T-cell (primary cell): ENCODE measurements at regions not wholly inside any gene's neighbourhood (a gene's known extent, or its start where the extent isn't known, plus 50 kb on each side); places are given as distances from the start of the nearest gene placed in this dataset.

Source experiments
- ATAC-seq, 4 experiments: fragments of 200-7000 bp in 3 of 4; fragments of 150-1000 bp in 1 of 4; cut with Tn5 transposase; replicated peaks in 1 of 4; 1 replicate in 3 of 4; 2 replicates in 1 of 4; pipeline ENCODE4 v1.10.0; 2021; ENCODE audit warnings: moderate library complexity in 3 of 4, mild to moderate bottlenecking in 2 of 4, moderate number of reproducible peaks in 1 of 4
- CTCF ChIA-PET, 2 donors: fragments of 300-600 bp; sonication (Branson Sonifier 250); formaldehyde crosslinking; loops; one replicate each; lab custom pipeline; 2022; ENCODE audit warnings: antibody characterized with exemption in 2 of 2; lab: Charles Lee
- POLR2A ChIA-PET, 2 donors: fragments of 300-600 bp; sonication (Branson Sonifier 250); formaldehyde crosslinking; loops; one replicate each; lab custom pipeline; 2022; ENCODE audit warnings: antibody characterized with exemption in 2 of 2; lab: Charles Lee
- DNase-seq, 35 experiments: peaks; one replicate each; pipeline versions ENCODE4 v3.0.0 to v3.0.0-alpha.2; 2013 to 2023
- H3K27ac ChIP-seq: one replicate; pipeline ENCODE4 v1.5.1; 2013; ENCODE audit warnings: low read length
- H3K27me3 ChIP-seq, 2 experiments: replicated peaks in 1 of 2; 1 replicate in 1 of 2; 2 replicates in 1 of 2; pipeline versions ENCODE4 v1.6.1 to v1.7.0; 2013; ENCODE audit warnings: low read length in 1 of 2, mixed read lengths in 1 of 2; ENCODE audit not compliant: control insufficient read depth in 2 of 2, insufficient read depth in 2 of 2; ENCODE audit errors: extremely low read depth in 1 of 2
- H3K36me3 ChIP-seq, 2 donors: 1 replicate in 1 of 2; 2 replicates in 1 of 2; pipeline versions ENCODE4 v1.6.1 to v1.7.0; 2013; ENCODE audit warnings: low read length in 1 of 2; ENCODE audit not compliant: control insufficient read depth in 2 of 2, insufficient read depth in 1 of 2; ENCODE audit errors: extremely low read depth in 1 of 2
- H3K4me1 ChIP-seq, 2 experiments: 1 replicate in 1 of 2; 2 replicates in 1 of 2; pipeline versions ENCODE4 v1.6.1 to v1.7.0; 2013; ENCODE audit warnings: low read length in 2 of 2, mixed read lengths in 1 of 2; ENCODE audit not compliant: insufficient read depth in 2 of 2, control insufficient read depth in 1 of 2; ENCODE audit errors: extremely low read depth in 1 of 2
- H3K4me3 ChIP-seq, 2 donors: 1 replicate in 1 of 2; 2 replicates in 1 of 2; pipeline versions ENCODE4 v1.5.1 to v1.7.0; 2013; ENCODE audit warnings: mild to moderate bottlenecking in 2 of 2, low read length in 1 of 2, moderate library complexity in 1 of 2; ENCODE audit not compliant: control insufficient read depth in 1 of 2; ENCODE audit errors: extremely low read depth in 1 of 2
- H3K9me3 ChIP-seq: 2 replicates; pipeline ENCODE4 v1.7.0; 2013
- H3K27ac Mint-ChIP-seq, 2 donors: one replicate each; pipeline ENCODE4 v1.8.0; 2020 to 2021; ENCODE audit warnings: mild to moderate bottlenecking in 2 of 2, mixed read lengths in 2 of 2
- H3K27me3 Mint-ChIP-seq, 2 donors: one replicate each; pipeline ENCODE4 v1.8.0; 2021 to 2022; ENCODE audit warnings: mixed read lengths in 2 of 2
- H3K36me3 Mint-ChIP-seq: one replicate; pipeline ENCODE4 v1.8.0; 2021; ENCODE audit warnings: mixed read lengths
- H3K4me1 Mint-ChIP-seq, 3 donors: one replicate each; pipeline ENCODE4 v1.8.0; 2020 to 2022; ENCODE audit warnings: mixed read lengths in 3 of 3, mild to moderate bottlenecking in 1 of 3
- H3K4me3 Mint-ChIP-seq, 3 donors: one replicate each; pipeline ENCODE4 v1.8.0; 2020 to 2022; ENCODE audit warnings: mild to moderate bottlenecking in 3 of 3, mixed read lengths in 3 of 3, moderate library complexity in 3 of 3
- H3K9me3 Mint-ChIP-seq, 3 donors: one replicate each; pipeline ENCODE4 v1.8.0; 2020 to 2022; ENCODE audit warnings: mixed read lengths in 3 of 3
- WGBS: methylation state at CpG from one replicate; pipeline ENCODE4 v1.1.5; 2013; ENCODE audit warnings: missing lambda C conversion rate; ENCODE audit not compliant: insufficient coverage; 5-methylcytosine and 5-hydroxymethylcytosine counted together

GRCh38 chr5:14059810-14060209 lies 83.3 kb upstream of the TRIO start:
- Mint-ChIP-seq H3K4me1 (no peaks in the 10 kb centered on the region), H3K9me3 (peaks cover 0 to 12% (median 12%) of the 10 kb centered on the region in 3 donors), H3K4me3 (no peak overlapping the region), H3K27ac (no peak overlapping the region), H3K36me3 (no peaks in the 10 kb centered on the region), H3K27me3 (peaks cover 0 to 12% of the 10 kb centered on the region in 2 donors)
- no peaks in the 10 kb centered on the region for H3K9me3 ChIP-seq
- H3K27ac ChIP-seq: no peak overlapping the region
- CTCF ChIA-PET: no interaction called here
- POLR2A ChIA-PET: interaction anchor here in 1 of 2 donors (0.6 kb wide), 1 partner anchor 594 kb away, joined by 3 read pairs; no protein-coding TSS in a partner anchor
- no peak for DNase-seq
- no peaks in the 10 kb centered on the region for H3K36me3 ChIP-seq
- no peaks in the 10 kb centered on the region for H3K4me1 ChIP-seq
- WGBS: 100% methylated on average over 2 of the region's 2 CpGs
- no peak for ATAC-seq
- H3K4me3 ChIP-seq: no peak overlapping the region
- H3K27me3 ChIP-seq: no peaks in the 10 kb centered on the region

GRCh38 chr5:14057289-14057688 lies 85.9 kb upstream of the TRIO start:
- Mint-ChIP-seq H3K4me1 (no peaks in the 10 kb centered on the region), H3K4me3 (no peak overlapping the region), H3K27ac (no peak overlapping the region), H3K27me3 (peaks cover 0 to 18% of the 10 kb centered on the region in 2 donors), H3K9me3 (peaks cover 0 to 19% (median 12%) of the 10 kb centered on the region in 3 donors), H3K36me3 (no peaks in the 10 kb centered on the region)
- WGBS: 40% methylated on average over 3 of the region's 7 CpGs
- H3K27ac ChIP-seq: no peak overlapping the region
- DNase-seq: no peak
- ATAC-seq: no peak
- no peaks in the 10 kb centered on the region for H3K9me3 ChIP-seq
- ChIA-PET POLR2A (no interaction called here), CTCF (no interaction called here)
- H3K4me1 ChIP-seq: no peaks in the 10 kb centered on the region
- no peaks in the 10 kb centered on the region for H3K36me3 ChIP-seq
- H3K4me3 ChIP-seq: no peak overlapping the region
- H3K27me3 ChIP-seq: peaks cover 0 to 4% of the 10 kb centered on the region in 2 experiments

DNA sequence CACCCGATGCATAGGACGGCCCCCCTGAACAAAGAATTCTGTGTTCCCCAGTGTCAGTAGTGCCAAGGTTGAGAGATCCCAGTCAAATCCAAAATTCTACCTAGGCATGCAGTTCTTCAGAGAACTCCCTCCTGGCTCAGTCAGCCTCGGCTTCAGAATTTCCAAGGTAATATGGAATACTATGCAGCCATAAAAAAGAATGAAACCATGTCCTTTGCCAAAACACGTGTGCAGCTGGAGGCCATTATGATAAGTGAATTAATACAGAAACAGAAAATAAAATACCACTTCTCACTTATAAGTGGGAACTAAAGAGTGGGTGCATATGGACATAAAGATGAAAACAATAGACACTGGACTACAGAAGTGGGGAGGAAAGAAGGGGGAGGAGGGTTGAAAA lies 87.1 kb upstream of the TRIO start:
- no peaks in the 10 kb centered on the region for H3K9me3 ChIP-seq
- no peak for ATAC-seq
- 92% methylated on average over 2 of the region's 4 CpGs for WGBS
- CTCF ChIA-PET: no interaction called here
- Mint-ChIP-seq H3K27me3 (peaks cover 0 to 17% of the 10 kb centered on the region in 2 donors), H3K4me1 (no peaks in the 10 kb centered on the region), H3K36me3 (no peaks in the 10 kb centered on the region), H3K4me3 (no peak overlapping the region), H3K27ac (no peak overlapping the region), H3K9me3 (peaks cover 0 to 16% (median 10%) of the 10 kb centered on the region in 3 donors)
- no peak for DNase-seq
- H3K4me3 ChIP-seq: no peak overlapping the region
- H3K36me3 ChIP-seq: no peaks in the 10 kb centered on the region
- H3K27ac ChIP-seq: no peak overlapping the region
- POLR2A ChIA-PET: no interaction called here
- peaks cover 0 to 4% of the 10 kb centered on the region in 2 experiments for H3K27me3 ChIP-seq
- H3K4me1 ChIP-seq: no peaks in the 10 kb centered on the region

- no peaks in the 10 kb centered on the region for H3K9me3 ChIP-seq
- ChIA-PET POLR2A (no interaction called here), CTCF (no interaction called here)
- H3K27me3 ChIP-seq: peaks cover 0 to 4% of the 10 kb centered on the region in 2 experiments
- Mint-ChIP-seq H3K27ac (no peak overlapping the region), H3K36me3 (no peaks in the 10 kb centered on the region), H3K27me3 (peaks cover 0 to 9% of the 10 kb centered on the region in 2 donors), H3K4me1 (no peaks in the 10 kb centered on the region), H3K9me3 (peaks cover 0 to 8% (median 4%) of the 10 kb centered on the region in 3 donors), H3K4me3 (no peak overlapping the region)
- WGBS: 79% methylated on average over 3 of the region's 9 CpGs
- H3K36me3 ChIP-seq: no peaks in the 10 kb centered on the region
- H3K4me3 ChIP-seq: no peak overlapping the region
- DNase-seq (no peak), ATAC-seq (no peak)
- no peaks in the 10 kb centered on the region for H3K4me1 ChIP-seq
- no peak overlapping the region for H3K27ac ChIP-seq
These were observed 87.9 kb upstream of the TRIO start for GRCh38 chr5:14054965-14055963.

GRCh38 chr5:14054111-14054854 lies 88.9 kb upstream of the TRIO start:
- DNase-seq: no peak
- H3K27ac ChIP-seq: no peak overlapping the region
- no peaks in the 10 kb centered on the region for H3K36me3 Mint-ChIP-seq
- WGBS: no CpG with 5 or more reads among the region's 9 CpGs
- H3K9me3 Mint-ChIP-seq: peaks cover 0 to 7% (median under 1%) of the 10 kb centered on the region in 3 donors
- ATAC-seq: no peak
- H3K4me1 Mint-ChIP-seq: no peaks in the 10 kb centered on the region
- no peaks in the 10 kb centered on the region for H3K9me3 ChIP-seq
- peaks cover 0 to 7% of the 10 kb centered on the region in 2 donors for H3K27me3 Mint-ChIP-seq
- H3K36me3 ChIP-seq: no peaks in the 10 kb centered on the region
- no peak overlapping the region for H3K27ac Mint-ChIP-seq
- POLR2A ChIA-PET: no interaction called here
- no peak overlapping the region for H3K4me3 Mint-ChIP-seq
- CTCF ChIA-PET: no interaction called here
- no peaks in the 10 kb centered on the region for H3K4me1 ChIP-seq
- peaks cover 0 to 4% of the 10 kb centered on the region in 2 experiments for H3K27me3 ChIP-seq
- H3K4me3 ChIP-seq: no peak overlapping the region

DNA sequence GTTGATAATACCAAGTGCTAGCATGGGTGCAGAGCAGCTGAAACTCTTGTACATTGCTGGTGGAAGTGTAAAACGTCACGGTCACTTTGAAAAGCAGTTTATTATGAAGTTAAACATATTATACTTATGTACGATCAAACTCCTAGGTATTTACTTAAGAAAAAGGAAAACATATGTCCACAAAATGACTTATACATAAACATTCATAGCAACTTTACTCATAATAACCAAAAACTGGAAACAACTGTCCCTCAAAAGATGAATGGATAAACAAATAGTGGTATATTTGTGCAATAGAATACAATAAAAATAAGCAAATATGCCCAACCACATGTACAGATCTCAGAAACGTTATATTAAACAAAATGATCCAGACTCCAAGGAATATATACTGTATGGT lies 92.3 kb upstream of the TRIO start:
- H3K27me3 Mint-ChIP-seq: peaks cover 2 to 10% of the 10 kb centered on the region in 2 donors
- no peak overlapping the region for H3K27ac ChIP-seq
- no peaks in the 10 kb centered on the region for H3K4me1 ChIP-seq
- no peaks in the 10 kb centered on the region for H3K9me3 ChIP-seq
- no peak for ATAC-seq
- no peak overlapping the region for H3K4me3 Mint-ChIP-seq
- no peaks in the 10 kb centered on the region for H3K36me3 Mint-ChIP-seq
- no peaks in the 10 kb centered on the region for H3K4me1 Mint-ChIP-seq
- H3K9me3 Mint-ChIP-seq: peaks cover 0 to 7% (median 0%) of the 10 kb centered on the region in 3 donors
- no CpG with 5 or more reads among the region's 4 CpGs for WGBS
- no peak overlapping the region for H3K27ac Mint-ChIP-seq
- no peak for DNase-seq
- H3K4me3 ChIP-seq: no peak overlapping the region
- peaks cover 0 to 7% of the 10 kb centered on the region in 2 experiments for H3K27me3 ChIP-seq
- no peaks in the 10 kb centered on the region for H3K36me3 ChIP-seq
- ChIA-PET POLR2A (no interaction called here), CTCF (no interaction called here)
